ENCODE measurements at regions not wholly inside any gene's neighbourhood (a gene's known extent, or its start where the extent isn't known, plus 50 kb on each side); places are given as distances from the start of the nearest gene placed in this dataset.

DNA sequence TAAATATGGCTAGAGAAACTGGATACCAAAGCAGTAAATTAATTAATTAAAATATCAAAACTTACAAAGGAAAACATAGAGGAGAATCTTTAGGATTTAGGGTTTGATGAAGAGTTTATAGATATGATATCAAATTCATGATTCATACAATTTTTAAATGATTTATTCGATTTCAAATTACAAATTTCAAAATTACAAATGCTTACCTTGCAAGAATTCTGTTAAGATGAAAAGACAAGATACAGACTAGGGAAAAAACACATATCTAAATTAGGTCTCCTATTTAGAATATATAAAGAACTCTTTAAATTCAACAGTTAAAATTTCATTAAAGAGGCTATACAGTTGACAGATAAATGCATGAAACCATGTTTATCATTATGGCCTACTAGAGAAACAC is 930.7 kb downstream of the ZPLD1 start:
- TF ChIP-seq ZFP3 (CRISPR knock-in tag; IDR thresholded peaks at IDR 0.05) = no peak
- TF ChIP-seq, protein P1, sequence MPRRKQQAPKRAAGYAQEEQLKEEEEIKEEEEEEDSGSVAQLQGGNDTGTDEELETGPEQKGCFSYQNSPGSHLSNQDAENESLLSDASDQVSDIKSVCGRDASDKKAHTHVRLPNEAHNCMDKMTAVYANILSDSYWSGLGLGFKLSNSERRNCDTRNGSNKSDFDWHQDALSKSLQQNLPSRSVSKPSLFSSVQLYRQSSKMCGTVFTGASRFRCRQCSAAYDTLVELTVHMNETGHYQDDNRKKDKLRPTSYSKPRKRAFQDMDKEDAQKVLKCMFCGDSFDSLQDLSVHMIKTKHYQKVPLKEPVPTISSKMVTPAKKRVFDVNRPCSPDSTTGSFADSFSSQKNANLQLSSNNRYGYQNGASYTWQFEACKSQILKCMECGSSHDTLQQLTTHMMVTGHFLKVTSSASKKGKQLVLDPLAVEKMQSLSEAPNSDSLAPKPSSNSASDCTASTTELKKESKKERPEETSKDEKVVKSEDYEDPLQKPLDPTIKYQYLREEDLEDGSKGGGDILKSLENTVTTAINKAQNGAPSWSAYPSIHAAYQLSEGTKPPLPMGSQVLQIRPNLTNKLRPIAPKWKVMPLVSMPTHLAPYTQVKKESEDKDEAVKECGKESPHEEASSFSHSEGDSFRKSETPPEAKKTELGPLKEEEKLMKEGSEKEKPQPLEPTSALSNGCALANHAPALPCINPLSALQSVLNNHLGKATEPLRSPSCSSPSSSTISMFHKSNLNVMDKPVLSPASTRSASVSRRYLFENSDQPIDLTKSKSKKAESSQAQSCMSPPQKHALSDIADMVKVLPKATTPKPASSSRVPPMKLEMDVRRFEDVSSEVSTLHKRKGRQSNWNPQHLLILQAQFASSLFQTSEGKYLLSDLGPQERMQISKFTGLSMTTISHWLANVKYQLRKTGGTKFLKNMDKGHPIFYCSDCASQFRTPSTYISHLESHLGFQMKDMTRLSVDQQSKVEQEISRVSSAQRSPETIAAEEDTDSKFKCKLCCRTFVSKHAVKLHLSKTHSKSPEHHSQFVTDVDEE (CRISPR knock-in tag; IDR thresholded peaks at IDR 0.05) = no peak
- no peak for TF ChIP-seq GLIS3 (CRISPR knock-in tag; IDR thresholded peaks at IDR 0.05)
- TF ChIP-seq ARNTL (CRISPR knock-in tag; IDR thresholded peaks at IDR 0.05; ENCODE audit: borderline replicate concordance, low read depth) = no peak
- TF ChIP-seq TCF4 (CRISPR knock-in tag; IDR thresholded peaks at IDR 0.05; ENCODE audit: borderline replicate concordance) = no peak
- TF ChIP-seq RARB (CRISPR knock-in tag; IDR thresholded peaks at IDR 0.05) = no peak
